HG03039 (cell line): ENCODE measurements at regions not wholly inside any gene's neighbourhood (a gene's known extent, or its start where the extent isn't known, plus 50 kb on each side); places are given as distances from the start of the nearest gene placed in this dataset.
"Not testable (repeated sequence)": the region's sequence is repeated elsewhere in the genome, so short reads cannot be mapped to it uniquely, and the experiment has no call there.

Experiments used
- ATAC-seq: cut with Tn5 transposase; IDR thresholded peaks from one replicate; pipeline ENCODE4 v1.9.1; 2021; ENCODE audit warnings: mild to moderate bottlenecking, moderate library complexity; ENCODE audit not compliant: unreplicated experiment

DNA sequence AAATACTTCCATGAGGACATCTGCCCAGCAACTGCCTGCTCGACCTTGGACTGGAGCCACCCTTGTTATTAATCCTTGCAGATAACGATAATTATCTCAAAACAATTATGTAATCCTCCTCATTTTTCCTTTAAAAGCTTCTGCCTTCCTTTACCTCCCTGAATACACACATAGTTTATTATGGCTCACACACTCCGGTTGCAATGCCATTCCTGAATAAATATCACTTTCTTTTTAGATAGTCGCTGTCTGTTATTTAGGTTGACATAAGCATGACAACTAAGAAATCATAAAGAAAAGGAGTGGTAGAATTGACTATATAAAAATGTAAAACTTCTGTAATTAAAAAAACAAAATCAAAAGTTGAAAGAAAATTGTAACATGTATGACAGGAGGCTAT is 64.8 kb downstream of the B4GALT7 start:
- not testable (repeated sequence) for ATAC-seq

DNA sequence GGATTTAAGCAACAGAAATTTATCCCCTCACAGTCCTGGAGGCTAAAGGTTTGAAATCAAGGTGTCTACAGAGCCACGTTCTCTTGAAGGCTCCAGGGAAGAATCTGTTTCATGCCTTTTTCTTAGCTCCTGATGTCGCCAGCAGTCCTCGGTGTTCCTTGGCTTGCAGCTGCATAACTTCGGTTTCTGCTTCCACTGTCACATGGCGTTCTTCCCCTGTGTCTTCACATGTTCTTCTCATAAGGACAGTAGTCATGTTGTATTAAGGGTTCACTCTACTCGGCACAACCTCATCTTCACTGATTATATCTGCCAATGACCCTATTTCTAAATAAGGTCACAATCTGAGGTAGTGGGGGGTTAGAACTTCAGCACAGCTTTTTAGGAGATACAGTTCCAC is 65.2 kb downstream of the B4GALT7 start:
- ATAC-seq: not testable (repeated sequence)

DNA sequence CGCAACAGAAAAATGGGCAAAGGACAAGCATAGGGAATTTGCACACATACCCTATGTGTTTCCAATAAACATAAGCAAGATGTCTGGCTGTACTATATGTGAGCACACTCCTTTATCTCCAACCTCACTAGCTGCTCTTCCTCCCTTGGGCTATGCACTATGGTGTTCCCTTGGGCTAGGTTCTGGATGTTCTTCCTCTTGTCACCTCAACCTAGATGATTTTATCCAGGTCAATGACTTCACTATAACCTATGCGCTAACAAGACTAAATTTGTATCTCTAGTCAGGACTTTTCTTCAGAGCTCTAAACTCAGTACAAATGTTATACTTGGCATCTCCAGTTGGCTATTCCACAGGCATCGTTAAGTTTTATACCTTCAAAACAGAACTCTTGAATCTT is 66.0 kb downstream of the B4GALT7 start:
- ATAC-seq: not testable (repeated sequence)

DNA sequence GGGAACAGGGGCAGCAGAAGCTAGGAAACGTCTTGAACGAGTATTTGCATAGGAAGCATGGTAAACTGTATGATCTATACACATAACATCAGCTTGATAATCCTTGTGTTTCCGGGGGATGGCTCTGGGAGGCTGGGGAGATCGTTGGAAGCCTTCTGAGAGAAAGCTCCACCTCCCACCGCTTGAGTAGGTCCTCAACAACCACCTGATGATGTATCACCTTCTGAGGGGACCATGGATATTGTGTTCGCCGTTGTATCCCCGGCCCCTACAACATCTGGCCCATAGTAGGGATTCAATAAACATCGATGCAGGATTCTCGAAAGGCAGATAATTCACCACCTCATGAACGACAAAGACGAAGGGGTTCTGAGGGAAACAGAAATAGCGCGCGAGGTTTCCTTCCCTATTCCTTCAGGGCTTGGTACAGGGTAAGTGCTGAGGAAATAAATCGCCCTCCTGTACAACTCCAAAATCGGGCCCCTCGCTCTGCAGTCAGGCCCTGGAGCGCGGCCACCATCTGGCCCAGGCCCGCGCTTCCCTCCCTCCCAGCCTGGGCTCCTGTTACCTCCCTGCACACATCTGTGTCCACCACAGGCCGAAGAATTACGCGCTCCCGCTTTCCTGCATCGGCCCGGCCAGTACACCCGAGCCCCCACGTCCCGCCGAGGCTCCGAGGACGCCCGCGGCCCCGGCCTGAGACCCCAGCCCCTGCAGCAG is 71.3 kb downstream of the B4GALT7 start:
- ATAC-seq: peak; percentile 23

DNA sequence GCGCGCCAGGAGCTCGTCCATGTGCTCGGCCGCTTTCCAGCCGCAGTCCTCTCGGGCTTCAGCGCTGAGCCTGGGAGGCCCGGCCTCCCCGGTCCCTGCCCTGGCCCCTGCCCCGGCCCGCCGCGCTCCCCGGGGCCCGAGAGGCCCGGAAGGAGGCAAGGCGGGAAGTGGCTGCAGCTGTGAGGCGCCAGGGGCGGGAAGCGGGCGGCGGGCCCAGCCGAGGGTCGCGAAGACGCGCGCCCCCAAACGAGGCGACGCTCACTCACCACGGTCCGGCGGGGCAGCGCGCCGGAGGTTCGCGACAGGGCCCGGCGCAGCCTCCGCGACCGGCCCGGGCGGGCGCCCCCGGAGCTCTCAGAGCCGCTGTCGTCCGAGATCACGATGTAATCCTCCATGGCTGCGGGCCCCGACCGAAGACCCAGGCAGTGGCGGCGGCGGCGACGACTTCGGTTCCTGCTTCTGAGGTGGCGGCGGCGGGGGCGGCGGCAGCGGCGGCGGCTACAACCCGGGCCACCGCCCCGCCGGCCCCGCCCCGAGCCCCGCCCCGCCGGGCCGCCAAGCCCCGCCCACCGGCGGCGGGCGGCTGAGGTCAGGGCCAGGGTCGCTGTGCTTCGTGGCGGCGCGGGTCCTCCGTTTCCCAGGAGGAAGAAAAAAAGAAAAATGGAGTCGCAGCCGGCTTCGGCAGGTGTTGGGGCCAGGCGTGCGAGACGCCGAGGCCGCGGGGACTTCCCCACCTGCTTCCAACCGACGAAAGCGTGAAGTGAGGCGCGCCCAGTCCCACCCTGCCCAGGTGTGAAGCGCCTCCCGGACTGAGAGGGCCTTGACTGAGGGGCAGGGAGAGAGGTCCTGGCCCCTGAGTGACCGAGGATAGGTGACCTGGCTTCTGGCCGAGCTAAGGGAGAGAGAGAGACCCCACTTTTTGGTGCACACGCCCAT is 72.1 kb downstream of the B4GALT7 start:
- peak; percentile 68 for ATAC-seq
